ENCODE measurements at regions not wholly inside any gene's neighbourhood (a gene's known extent, or its start where the extent isn't known, plus 50 kb on each side); places are given as distances from the start of the nearest gene placed in this dataset.

GRCh38 chr14:53652068-53652467, 304.6 kb downstream of the BMP4 start:
- DNase-seq (ENCODE audit: low read depth in 2 of 2): no peak
- H3K4me3 ChIP-seq (replicated peaks in 1 of 2; ENCODE audit: low read depth in 2 of 2, low read length in 2 of 2): no peak overlapping the region
- no peak for TF ChIP-seq CTCF (IDR thresholded peaks at IDR 0.05; ENCODE audit: low read depth, low read length)

GRCh38 chr14:53651096-53651740, 305.4 kb downstream of the BMP4 start:
- no peak for DNase-seq (ENCODE audit: low read depth in 2 of 2)
- no peak for TF ChIP-seq CTCF (IDR thresholded peaks at IDR 0.05; ENCODE audit: low read depth, low read length)

GRCh38 chr14:53646925-53647324, 309.7 kb downstream of the BMP4 start:
- no peak for DNase-seq (ENCODE audit: low read depth in 2 of 2)
- TF ChIP-seq CTCF (IDR thresholded peaks at IDR 0.05; ENCODE audit: low read depth, low read length): no peak
- H3K4me3 ChIP-seq (replicated peaks in 1 of 2; ENCODE audit: low read depth in 2 of 2, low read length in 2 of 2): no peak overlapping the region

More at GRCh38 chr14:53651096-53651740, 305.4 kb downstream of the BMP4 start:
- H3K4me3 ChIP-seq (replicated peaks in 1 of 2; ENCODE audit: low read depth in 2 of 2, low read length in 2 of 2): no peak overlapping the region

- no peak for TF ChIP-seq CTCF (IDR thresholded peaks at IDR 0.05; ENCODE audit: low read depth, low read length)
- H3K4me3 ChIP-seq (replicated peaks in 1 of 2; ENCODE audit: low read depth in 2 of 2, low read length in 2 of 2): no peak overlapping the region
- peak; percentile 1 to 11 for DNase-seq (ENCODE audit: low read depth in 2 of 2)
These were observed 315.9 kb downstream of the BMP4 start for GRCh38 chr14:53640695-53641094.

GRCh38 chr14:53638966-53639365, 317.7 kb downstream of the BMP4 start:
- no peak overlapping the region for H3K4me3 ChIP-seq (replicated peaks in 1 of 2; ENCODE audit: low read depth in 2 of 2, low read length in 2 of 2)
- TF ChIP-seq CTCF (IDR thresholded peaks at IDR 0.05; ENCODE audit: low read depth, low read length): no peak
- DNase-seq (ENCODE audit: low read depth in 2 of 2): peak in 1 of 2 donors; percentile 2

GRCh38 chr14:53634793-53635192, 321.8 kb downstream of the BMP4 start:
- no peak for TF ChIP-seq CTCF (IDR thresholded peaks at IDR 0.05; ENCODE audit: low read depth, low read length)
- no peak for DNase-seq (ENCODE audit: low read depth in 2 of 2)
- H3K4me3 ChIP-seq (replicated peaks in 1 of 2; ENCODE audit: low read depth in 2 of 2, low read length in 2 of 2): no peak overlapping the region

GRCh38 chr14:53630336-53630735, 326.3 kb downstream of the BMP4 start:
- no peak overlapping the region for H3K4me3 ChIP-seq (replicated peaks in 1 of 2; ENCODE audit: low read depth in 2 of 2, low read length in 2 of 2)
- no peak for TF ChIP-seq CTCF (IDR thresholded peaks at IDR 0.05; ENCODE audit: low read depth, low read length)
- DNase-seq (ENCODE audit: low read depth in 2 of 2): peak in 1 of 2 donors; percentile 2
